Testis (tissue), 2 donors: ENCODE measurements at regions not wholly inside any gene's neighbourhood (a gene's known extent, or its start where the extent isn't known, plus 50 kb on each side); places are given as distances from the start of the nearest gene placed in this dataset.

Experiments
- DNase-seq: peaks from one replicate; pipeline ENCODE4 v3.0.0-alpha.2; 2019
- H3K27ac ChIP-seq, 2 donors: fragments of 200-600 bp; sonication (generic); one replicate each; pipeline ENCODE4 v1.5.1; 2019
- H3K27me3 ChIP-seq: fragments of 200-600 bp; sonication (generic); one replicate; pipeline ENCODE4 v1.5.1; 2019
- H3K36me3 ChIP-seq: fragments of 200-600 bp; sonication (generic); one replicate; pipeline ENCODE4 v1.5.1; 2017; ENCODE audit warnings: low read depth; ENCODE audit errors: missing control alignments
- H3K4me1 ChIP-seq: fragments of 200-600 bp; sonication (generic); one replicate; pipeline ENCODE4 v1.5.1; 2019
- H3K4me3 ChIP-seq, 2 donors: fragments of 200-600 bp; sonication (generic); one replicate each; pipeline ENCODE4 v1.5.1; 2017 to 2019
- H3K9me3 ChIP-seq: fragments of 200-600 bp; sonication (generic); one replicate; pipeline ENCODE4 v1.5.1; 2017
- POLR2A ChIP-seq: fragments of 450-650 bp; IDR thresholded peaks from one replicate; pipeline ENCODE4 v1.6.1; 2017; ENCODE audit warnings: antibody characterized with exemption, mild to moderate bottlenecking, moderate library complexity
- WGBS, 2 donors: methylation state at CpG; one replicate each; pipeline ENCODE4 v1.1.5; 2018; 5-methylcytosine and 5-hydroxymethylcytosine counted together
- intact Hi-C: fragments of 100-400 bp; cut with DNase I; formaldehyde crosslinking; loops from one replicate; pipeline ENCODE4 v1.15.1; 2023; ENCODE audit warnings: low total_unique reads
- TF ChIP-seq, protein P1 (sequence below), 3 experiments: fragments of 450-650 bp in 2 of 3; fragments of 200-600 bp in 1 of 3; sonication (generic) in 1 of 3; IDR thresholded peaks; one replicate each; pipeline ENCODE4 v1.5.1; 2016 to 2019; ENCODE audit warnings: antibody characterized with exemption in 3 of 3, mild to moderate bottlenecking in 2 of 3, moderate library complexity in 1 of 3

DNA sequence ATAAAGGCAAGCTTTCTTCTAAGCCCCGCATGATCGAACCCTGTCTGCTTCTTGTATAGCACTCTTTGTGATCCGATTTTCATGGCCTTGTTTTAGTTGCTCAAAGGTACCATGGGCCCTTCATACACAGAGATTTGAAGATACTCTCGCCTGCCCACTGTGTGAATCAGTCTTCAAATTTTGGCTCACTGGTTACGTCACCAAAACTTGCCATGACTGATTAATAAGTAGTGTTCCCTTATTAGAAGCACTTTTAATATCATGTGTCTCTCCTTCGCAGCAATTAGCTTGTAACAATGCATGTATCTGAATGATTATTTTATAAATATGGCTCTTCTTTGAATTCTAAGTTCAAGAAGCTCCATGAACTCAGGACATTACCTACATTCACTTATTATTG lies 880.5 kb downstream of the STPG2 start:
- no peak overlapping the region for H3K27ac ChIP-seq
- H3K4me1 ChIP-seq, result no peaks in the 10 kb centered on the region
- no peak for TF ChIP-seq POLR2A
- TF ChIP-seq, protein P1, sequence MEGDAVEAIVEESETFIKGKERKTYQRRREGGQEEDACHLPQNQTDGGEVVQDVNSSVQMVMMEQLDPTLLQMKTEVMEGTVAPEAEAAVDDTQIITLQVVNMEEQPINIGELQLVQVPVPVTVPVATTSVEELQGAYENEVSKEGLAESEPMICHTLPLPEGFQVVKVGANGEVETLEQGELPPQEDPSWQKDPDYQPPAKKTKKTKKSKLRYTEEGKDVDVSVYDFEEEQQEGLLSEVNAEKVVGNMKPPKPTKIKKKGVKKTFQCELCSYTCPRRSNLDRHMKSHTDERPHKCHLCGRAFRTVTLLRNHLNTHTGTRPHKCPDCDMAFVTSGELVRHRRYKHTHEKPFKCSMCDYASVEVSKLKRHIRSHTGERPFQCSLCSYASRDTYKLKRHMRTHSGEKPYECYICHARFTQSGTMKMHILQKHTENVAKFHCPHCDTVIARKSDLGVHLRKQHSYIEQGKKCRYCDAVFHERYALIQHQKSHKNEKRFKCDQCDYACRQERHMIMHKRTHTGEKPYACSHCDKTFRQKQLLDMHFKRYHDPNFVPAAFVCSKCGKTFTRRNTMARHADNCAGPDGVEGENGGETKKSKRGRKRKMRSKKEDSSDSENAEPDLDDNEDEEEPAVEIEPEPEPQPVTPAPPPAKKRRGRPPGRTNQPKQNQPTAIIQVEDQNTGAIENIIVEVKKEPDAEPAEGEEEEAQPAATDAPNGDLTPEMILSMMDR (IDR thresholded peaks at IDR 0.05), result no peak
- intact Hi-C loops, result no loop called here
- H3K27me3 ChIP-seq, result no peaks in the 10 kb centered on the region
- H3K4me3 ChIP-seq, result no peak overlapping the region
- WGBS, 2 donors, result 71 to 76% methylated on average over 6 of the region's 6 CpGs
- no peaks in the 10 kb centered on the region for H3K36me3 ChIP-seq
- no peak for DNase-seq
- no peaks in the 10 kb centered on the region for H3K9me3 ChIP-seq

DNA sequence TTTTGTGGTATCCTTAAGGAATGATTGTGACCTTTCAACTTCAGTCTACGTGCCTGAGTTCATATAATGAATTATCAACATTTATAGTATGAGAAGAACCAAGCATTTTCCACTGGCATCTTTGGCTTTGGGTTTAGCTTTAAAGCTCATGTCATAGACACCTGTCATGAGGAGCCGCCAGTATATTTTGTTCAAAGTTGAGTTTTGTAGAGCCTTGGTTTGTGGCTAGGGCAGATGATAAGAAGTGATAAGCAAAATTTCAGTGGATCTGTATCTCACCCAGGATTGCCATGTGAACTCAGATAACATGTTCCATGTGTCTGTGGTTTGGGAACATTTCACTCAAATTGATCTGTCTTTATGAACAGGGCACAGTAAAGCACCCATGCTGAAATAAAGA lies 873.2 kb downstream of the STPG2 start:
- H3K36me3 ChIP-seq, result no peaks in the 10 kb centered on the region
- 87 to 91% methylated on average over 2 of the region's 2 CpGs for WGBS, 2 donors
- no peak overlapping the region for H3K4me3 ChIP-seq
- TF ChIP-seq, protein P1 (IDR thresholded peaks at IDR 0.05), result no peak
- TF ChIP-seq POLR2A, result no peak
- intact Hi-C loops, result no loop called here
- DNase-seq, result no peak
- no peaks in the 10 kb centered on the region for H3K4me1 ChIP-seq
- H3K27me3 ChIP-seq, result no peaks in the 10 kb centered on the region
- H3K9me3 ChIP-seq, result no peaks in the 10 kb centered on the region
- H3K27ac ChIP-seq, result no peak overlapping the region

DNA sequence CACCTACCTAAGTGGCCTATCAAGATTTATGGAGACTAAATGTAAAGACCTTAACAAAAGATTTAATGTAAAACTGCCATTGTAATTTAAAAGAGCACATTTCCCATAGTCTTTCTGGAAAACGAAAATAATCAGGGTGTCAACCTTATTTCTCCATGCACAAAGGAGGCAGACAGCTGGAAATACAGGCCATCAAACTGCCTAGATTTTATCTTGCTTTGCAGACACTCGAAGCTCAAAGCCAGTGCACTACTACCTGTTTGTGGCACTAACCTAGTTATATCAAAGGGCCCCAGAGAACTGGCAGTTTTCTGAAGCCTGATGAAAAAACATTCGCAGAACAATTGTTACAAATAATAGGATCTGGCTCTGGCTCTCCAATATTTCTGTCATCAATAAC lies 863.9 kb downstream of the STPG2 start:
- 45 to 50% methylated on average over 3 of the region's 3 CpGs for WGBS, 2 donors

DNA sequence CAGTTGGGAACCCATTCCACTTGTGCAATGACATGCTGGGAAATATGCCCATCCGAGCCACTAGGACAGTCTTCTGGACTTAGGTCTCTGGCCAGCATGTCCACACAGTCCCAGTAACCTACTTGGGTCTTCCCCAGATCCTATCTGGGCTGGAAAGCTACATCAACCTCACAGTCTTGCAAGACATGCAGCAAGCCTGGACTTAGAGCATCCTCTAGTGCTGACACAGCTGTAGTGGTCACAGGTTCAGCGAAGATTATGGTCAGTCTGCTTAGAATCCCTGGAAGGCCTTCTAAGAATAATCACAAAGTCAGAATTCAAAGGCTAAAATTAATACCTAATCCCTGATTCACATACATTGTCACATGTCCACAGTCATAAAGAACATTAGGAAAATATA lies 842.7 kb downstream of the STPG2 start:
- TF ChIP-seq, protein P1 (IDR thresholded peaks at IDR 0.05), result no peak
- no peak for TF ChIP-seq POLR2A
- H3K27me3 ChIP-seq, result no peaks in the 10 kb centered on the region

More for the DNA sequence above, 863.9 kb downstream of the STPG2 start:
- H3K27ac ChIP-seq, result no peak overlapping the region
- no peaks in the 10 kb centered on the region for H3K27me3 ChIP-seq
- TF ChIP-seq, protein P1 (IDR thresholded peaks at IDR 0.05), result no peak
- TF ChIP-seq POLR2A, result no peak
- H3K4me3 ChIP-seq, result no peak overlapping the region
- no peak for DNase-seq
- H3K4me1 ChIP-seq, result no peaks in the 10 kb centered on the region
- no peaks in the 10 kb centered on the region for H3K9me3 ChIP-seq
- intact Hi-C loops, result no loop called here
- H3K36me3 ChIP-seq, result no peaks in the 10 kb centered on the region

DNA sequence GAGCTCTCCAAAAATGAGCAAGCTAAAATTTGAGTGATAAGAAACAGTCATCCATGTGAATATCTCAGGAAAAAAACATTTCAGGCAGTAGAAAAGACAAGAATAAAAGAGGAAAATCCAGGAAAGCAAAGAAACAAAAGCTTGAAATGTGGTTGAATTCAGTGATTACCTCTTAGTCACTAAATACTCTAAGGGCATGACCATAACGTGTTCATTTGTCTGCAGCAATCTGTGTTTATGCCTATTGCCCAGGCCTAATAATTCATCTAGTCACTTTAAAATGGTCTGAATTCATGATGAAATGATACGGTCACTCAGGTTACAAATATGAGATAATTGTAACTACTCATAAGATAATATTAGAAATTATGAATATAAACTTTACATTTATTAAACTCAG lies 837.9 kb downstream of the STPG2 start:
- H3K4me3 ChIP-seq, result no peak overlapping the region
- intact Hi-C loops, result no loop called here
- no peak overlapping the region for H3K27ac ChIP-seq
- H3K27me3 ChIP-seq, result no peaks in the 10 kb centered on the region
- TF ChIP-seq, protein P1 (IDR thresholded peaks at IDR 0.05), result no peak
- TF ChIP-seq POLR2A, result no peak
- WGBS, 2 donors, result 60 to 62% methylated on average over 2 of the region's 2 CpGs
- no peak for DNase-seq
- H3K36me3 ChIP-seq, result no peaks in the 10 kb centered on the region
- no peaks in the 10 kb centered on the region for H3K4me1 ChIP-seq
- H3K9me3 ChIP-seq, result no peaks in the 10 kb centered on the region

More for the DNA sequence above, 842.7 kb downstream of the STPG2 start:
- DNase-seq, result no peak
- 71 to 90% methylated on average over 2 of the region's 2 CpGs for WGBS, 2 donors
- no peaks in the 10 kb centered on the region for H3K36me3 ChIP-seq
- H3K9me3 ChIP-seq, result no peaks in the 10 kb centered on the region
- H3K4me3 ChIP-seq, result no peak overlapping the region
- H3K4me1 ChIP-seq, result no peaks in the 10 kb centered on the region
- H3K27ac ChIP-seq, result no peak overlapping the region
- intact Hi-C loops, result no loop called here
